Suprapubic skin (tissue), 4 donors: ENCODE measurements at regions not wholly inside any gene's neighbourhood (a gene's known extent, or its start where the extent isn't known, plus 50 kb on each side); places are given as distances from the start of the nearest gene placed in this dataset.

ENCODE experiments used
- POLR2A ChIP-seq, 2 donors: fragments of 450-650 bp; IDR thresholded peaks; one replicate each; pipeline ENCODE4 v1.6.1; 2017; ENCODE audit warnings: antibody characterized with exemption in 2 of 2, mild to moderate bottlenecking in 2 of 2, moderate library complexity in 2 of 2
- POLR2AphosphoS5 ChIP-seq, 3 donors: sonication (generic); formaldehyde crosslinking; IDR thresholded peaks; one replicate each; pipeline ENCODE4 v1.6.1; 2017; ENCODE audit warnings: antibody characterized with exemption in 3 of 3

- TF ChIP-seq POLR2A (IDR thresholded peaks at IDR 0.05) (no peak), POLR2AphosphoS5 (IDR thresholded peaks at IDR 0.05) (no peak)
Measured at GRCh38 chr5:43926923-43927322, 323.9 kb downstream of the NNT start.
